Immature natural killer cell (primary cell): ENCODE measurements at regions not wholly inside any gene's neighbourhood (a gene's known extent, or its start where the extent isn't known, plus 50 kb on each side); places are given as distances from the start of the nearest gene placed in this dataset.

Experiments
- DNase-seq, 3 donors: peaks; one replicate each; pipeline ENCODE4 v3.0.0; 2022; ENCODE audit warnings: mixed read lengths in 1 of 3
- H3K27ac Mint-ChIP-seq, 6 donors: one replicate each; pipeline ENCODE4 v1.8.0; 2020; ENCODE audit warnings: mixed read lengths in 6 of 6, mild to moderate bottlenecking in 5 of 6, inconsistent platforms in 4 of 6, moderate library complexity in 3 of 6
- H3K27me3 Mint-ChIP-seq, 3 donors: one replicate each; pipeline ENCODE4 v1.8.0; 2020 to 2021; ENCODE audit warnings: low read depth in 3 of 3, mild to moderate bottlenecking in 3 of 3, mixed read lengths in 3 of 3, moderate library complexity in 3 of 3, inconsistent platforms in 1 of 3
- H3K36me3 Mint-ChIP-seq, 3 donors: one replicate each; pipeline ENCODE4 v1.8.0; 2020; ENCODE audit warnings: mixed read lengths in 3 of 3, inconsistent platforms in 2 of 3, mild to moderate bottlenecking in 2 of 3
- H3K4me1 Mint-ChIP-seq, 2 donors: one replicate each; pipeline ENCODE4 v1.8.0; 2020; ENCODE audit warnings: inconsistent platforms in 2 of 2, mild to moderate bottlenecking in 2 of 2, mixed read lengths in 2 of 2, moderate library complexity in 1 of 2
- H3K4me3 Mint-ChIP-seq, 5 donors: one replicate each; pipeline ENCODE4 v1.8.0; 2020; ENCODE audit warnings: mild to moderate bottlenecking in 5 of 5, mixed read lengths in 5 of 5, inconsistent platforms in 3 of 5, moderate library complexity in 3 of 5
- H3K9me3 Mint-ChIP-seq, 6 donors: one replicate each; pipeline ENCODE4 v1.8.0; 2020; ENCODE audit warnings: mild to moderate bottlenecking in 6 of 6, mixed read lengths in 6 of 6, inconsistent platforms in 4 of 6, moderate library complexity in 3 of 6

GRCh38 chr9:99746406-99746805, 75.3 kb upstream of the NR4A3 start:
- no peaks in the 10 kb centered on the region for H3K9me3 Mint-ChIP-seq
- peaks cover 0 to 7% (median 2%) of the 10 kb centered on the region in 3 donors for H3K27me3 Mint-ChIP-seq
- no peaks in the 10 kb centered on the region for H3K4me1 Mint-ChIP-seq
- H3K4me3 Mint-ChIP-seq, result no peak overlapping the region
- no peaks in the 10 kb centered on the region for H3K36me3 Mint-ChIP-seq
- DNase-seq, result no peak
- no peak overlapping the region for H3K27ac Mint-ChIP-seq

- no peak for DNase-seq
- no peak overlapping the region for H3K4me3 Mint-ChIP-seq
- H3K4me1 Mint-ChIP-seq, result no peaks in the 10 kb centered on the region
- H3K27ac Mint-ChIP-seq, result no peak overlapping the region
- H3K9me3 Mint-ChIP-seq, result no peaks in the 10 kb centered on the region
- peaks cover 1 to 9% (median 2%) of the 10 kb centered on the region in 3 donors for H3K27me3 Mint-ChIP-seq
- H3K36me3 Mint-ChIP-seq, result no peaks in the 10 kb centered on the region
Observed at GRCh38 chr9:99748266-99748665, 73.4 kb upstream of the NR4A3 start.

- no peaks in the 10 kb centered on the region for H3K9me3 Mint-ChIP-seq
- H3K27ac Mint-ChIP-seq, result no peak overlapping the region
- peaks cover 1 to 9% (median 2%) of the 10 kb centered on the region in 3 donors for H3K27me3 Mint-ChIP-seq
- H3K4me1 Mint-ChIP-seq, result no peaks in the 10 kb centered on the region
- no peak for DNase-seq
- no peak overlapping the region for H3K4me3 Mint-ChIP-seq
- H3K36me3 Mint-ChIP-seq, result no peaks in the 10 kb centered on the region
Observed at GRCh38 chr9:99748676-99749075, 73.0 kb upstream of the NR4A3 start.

- H3K4me3 Mint-ChIP-seq, result no peak overlapping the region
Observed at GRCh38 chr9:99749641-99750040, 72.0 kb upstream of the NR4A3 start.

GRCh38 chr9:99750526-99750925, 71.2 kb upstream of the NR4A3 start:
- Mint-ChIP-seq H3K9me3 (no peaks in the 10 kb centered on the region), H3K27me3 (peaks cover 0 to 8% (median 1%) of the 10 kb centered on the region in 3 donors), H3K4me1 (peaks cover 0 to 5% of the 10 kb centered on the region in 2 donors), H3K27ac (no peak overlapping the region), H3K36me3 (no peaks in the 10 kb centered on the region), H3K4me3 (no peak overlapping the region)
- no peak for DNase-seq

More at GRCh38 chr9:99749641-99750040, 72.0 kb upstream of the NR4A3 start:
- DNase-seq, result no peak
- Mint-ChIP-seq H3K27me3 (peaks cover 0 to 7% (median 1%) of the 10 kb centered on the region in 3 donors), H3K27ac (no peak overlapping the region), H3K9me3 (no peaks in the 10 kb centered on the region), H3K36me3 (no peaks in the 10 kb centered on the region), H3K4me1 (no peaks in the 10 kb centered on the region)

- peaks cover 0 to 9% of the 10 kb centered on the region in 2 donors for H3K4me1 Mint-ChIP-seq
- peaks cover 0 to 9% (median 1%) of the 10 kb centered on the region in 3 donors for H3K27me3 Mint-ChIP-seq
- no peaks in the 10 kb centered on the region for H3K9me3 Mint-ChIP-seq
- H3K36me3 Mint-ChIP-seq, result no peaks in the 10 kb centered on the region
- DNase-seq, result no peak
- no peak overlapping the region for H3K27ac Mint-ChIP-seq
- H3K4me3 Mint-ChIP-seq, result no peak overlapping the region
Observed at GRCh38 chr9:99752417-99753109, 69.1 kb upstream of the NR4A3 start.

GRCh38 chr9:99753436-99753835, 68.2 kb upstream of the NR4A3 start:
- no peak overlapping the region for H3K27ac Mint-ChIP-seq
- no peak for DNase-seq
- no peaks in the 10 kb centered on the region for H3K9me3 Mint-ChIP-seq
- no peaks in the 10 kb centered on the region for H3K36me3 Mint-ChIP-seq
- peaks cover 0 to 9% of the 10 kb centered on the region in 2 donors for H3K4me1 Mint-ChIP-seq
- H3K27me3 Mint-ChIP-seq, result peaks cover 0 to 9% (median 1%) of the 10 kb centered on the region in 3 donors
- H3K4me3 Mint-ChIP-seq, result no peak overlapping the region

GRCh38 chr9:99760421-99760820, 61.3 kb upstream of the NR4A3 start:
- no peaks in the 10 kb centered on the region for H3K9me3 Mint-ChIP-seq
- H3K27ac Mint-ChIP-seq, result no peak overlapping the region
- H3K36me3 Mint-ChIP-seq, result no peaks in the 10 kb centered on the region
- peaks cover 1 to 7% (median 3%) of the 10 kb centered on the region in 3 donors for H3K27me3 Mint-ChIP-seq
- peaks cover 0 to 5% of the 10 kb centered on the region in 2 donors for H3K4me1 Mint-ChIP-seq
- no peak overlapping the region for H3K4me3 Mint-ChIP-seq
- DNase-seq, result no peak

- H3K4me1 Mint-ChIP-seq, result no peaks in the 10 kb centered on the region
- H3K4me3 Mint-ChIP-seq, result no peak overlapping the region
- no peaks in the 10 kb centered on the region for H3K9me3 Mint-ChIP-seq
- no peaks in the 10 kb centered on the region for H3K36me3 Mint-ChIP-seq
- no peak for DNase-seq
- no peak overlapping the region for H3K27ac Mint-ChIP-seq
- H3K27me3 Mint-ChIP-seq, result peaks cover 1 to 3% (median 3%) of the 10 kb centered on the region in 3 donors
Observed at GRCh38 chr9:99762470-99762869, 59.2 kb upstream of the NR4A3 start.
